Thyroid gland (tissue), 4 donors: ENCODE measurements at regions not wholly inside any gene's neighbourhood (a gene's known extent, or its start where the extent isn't known, plus 50 kb on each side); places are given as distances from the start of the nearest gene placed in this dataset.

Source experiments
- POLR2A ChIP-seq, 2 donors: fragments of 450-650 bp; IDR thresholded peaks; one replicate each; pipeline ENCODE4 v1.6.1; 2017; ENCODE audit warnings: antibody characterized with exemption in 2 of 2, mild to moderate bottlenecking in 2 of 2, moderate library complexity in 1 of 2
- TF ChIP-seq, protein P1 (sequence below), 6 experiments: fragments of 200-600 bp in 3 of 6; fragments of 450-650 bp in 3 of 6; sonication (generic) in 3 of 6; IDR thresholded peaks; one replicate each; pipeline ENCODE4 v1.5.1; 2016 to 2019; ENCODE audit warnings: antibody characterized with exemption in 6 of 6, mild to moderate bottlenecking in 2 of 6, inconsistent platforms in 1 of 6, moderate library complexity in 1 of 6

DNA sequence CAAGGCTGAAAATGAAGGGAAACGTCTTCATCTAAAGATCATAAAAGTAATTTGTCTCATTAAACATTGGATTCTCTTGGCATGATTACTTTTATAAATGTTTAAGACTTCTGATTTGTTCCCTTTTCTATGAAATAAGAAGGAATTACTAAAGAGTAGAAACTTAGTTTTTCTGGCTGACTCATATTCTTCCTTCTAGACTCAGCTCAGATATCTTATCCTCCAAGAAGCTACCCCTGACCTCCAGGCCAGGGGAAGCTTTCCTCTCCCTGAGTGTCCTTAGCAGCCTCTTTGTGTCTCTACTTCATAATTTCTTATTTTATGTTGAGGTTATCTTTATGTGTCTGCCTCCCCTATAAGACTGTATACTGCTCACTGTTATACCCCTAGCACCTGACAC lies 291.9 kb upstream of the STT3B start:
- TF ChIP-seq, protein P1, sequence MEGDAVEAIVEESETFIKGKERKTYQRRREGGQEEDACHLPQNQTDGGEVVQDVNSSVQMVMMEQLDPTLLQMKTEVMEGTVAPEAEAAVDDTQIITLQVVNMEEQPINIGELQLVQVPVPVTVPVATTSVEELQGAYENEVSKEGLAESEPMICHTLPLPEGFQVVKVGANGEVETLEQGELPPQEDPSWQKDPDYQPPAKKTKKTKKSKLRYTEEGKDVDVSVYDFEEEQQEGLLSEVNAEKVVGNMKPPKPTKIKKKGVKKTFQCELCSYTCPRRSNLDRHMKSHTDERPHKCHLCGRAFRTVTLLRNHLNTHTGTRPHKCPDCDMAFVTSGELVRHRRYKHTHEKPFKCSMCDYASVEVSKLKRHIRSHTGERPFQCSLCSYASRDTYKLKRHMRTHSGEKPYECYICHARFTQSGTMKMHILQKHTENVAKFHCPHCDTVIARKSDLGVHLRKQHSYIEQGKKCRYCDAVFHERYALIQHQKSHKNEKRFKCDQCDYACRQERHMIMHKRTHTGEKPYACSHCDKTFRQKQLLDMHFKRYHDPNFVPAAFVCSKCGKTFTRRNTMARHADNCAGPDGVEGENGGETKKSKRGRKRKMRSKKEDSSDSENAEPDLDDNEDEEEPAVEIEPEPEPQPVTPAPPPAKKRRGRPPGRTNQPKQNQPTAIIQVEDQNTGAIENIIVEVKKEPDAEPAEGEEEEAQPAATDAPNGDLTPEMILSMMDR (IDR thresholded peaks at IDR 0.05), result no peak
- no peak for TF ChIP-seq POLR2A (IDR thresholded peaks at IDR 0.05)
